Endothelial cell of umbilical vein (primary cell): ENCODE measurements at regions not wholly inside any gene's neighbourhood (a gene's known extent, or its start where the extent isn't known, plus 50 kb on each side); places are given as distances from the start of the nearest gene placed in this dataset.

ENCODE experiments used
- BruUV-seq: library from RNA; stranded (reverse); fragments of 400-500 nt; replicated peaks from 2 replicates; lab custom pipeline; 2021; lab: Mats Ljungman, UMichigan
- CTCF ChIA-PET: fragments of 300-600, 350-600 bp; sonication (Branson Sonifier 250); formaldehyde crosslinking; loops from one replicate; lab custom pipeline; 2021; ENCODE audit warnings: antibody characterized with exemption, inconsistent platforms; lab: Charles Lee
- POLR2A ChIA-PET: fragments of 300-600, 350-600 bp; sonication (Branson Sonifier 250); formaldehyde crosslinking; loops from one replicate; lab custom pipeline; 2021; ENCODE audit warnings: antibody characterized with exemption, inconsistent platforms; lab: Charles Lee
- DNase-seq: peaks from one replicate; pipeline ENCODE4 v3.0.0-alpha.2; 2011; ENCODE audit warnings: low read depth, low spot score
- FAIRE-seq: peaks from 2 replicates; lab custom pipeline; 2011; peaks lifted over from hg19 to GRCh38; lab: Jason Lieb, UNC
- H2AFZ ChIP-seq: 2 replicates; pipeline ENCODE4 v1.6.0; 2012; ENCODE audit warnings: low read depth, low read length, control low read depth, inconsistent platforms
- H3K27ac ChIP-seq: 2 replicates; pipeline ENCODE4 v1.5.1; 2011; ENCODE audit warnings: low read depth, mild to moderate bottlenecking, control low read depth, low read length, moderate library complexity; ENCODE audit not compliant: insufficient read depth
- H3K27me3 ChIP-seq, 2 experiments: 2 replicates each; pipeline versions ENCODE4 v1.6.0 to v1.6.1; 2011; ENCODE audit warnings: low read length in 2 of 2, mixed read lengths in 1 of 2; ENCODE audit not compliant: control insufficient read depth in 2 of 2, insufficient read depth in 2 of 2
- H3K36me3 ChIP-seq, 2 experiments: 2 replicates in 1 of 2; 3 replicates in 1 of 2; pipeline ENCODE4 v1.5.1; 2011; ENCODE audit warnings: low read length in 2 of 2, mild to moderate bottlenecking in 1 of 2, moderate library complexity in 1 of 2; ENCODE audit not compliant: control insufficient read depth in 2 of 2, insufficient read depth in 2 of 2; ENCODE audit errors: extremely low read depth in 1 of 2
- H3K4me1 ChIP-seq: 3 replicates; pipeline ENCODE4 v1.5.1; 2011; ENCODE audit warnings: mild to moderate bottlenecking, low read length; ENCODE audit not compliant: control insufficient read depth, insufficient read depth; ENCODE audit errors: extremely low read depth
- H3K4me2 ChIP-seq: 2 replicates; pipeline ENCODE4 v1.6.1; 2011; ENCODE audit warnings: low read length, control low read depth, mixed read lengths; ENCODE audit not compliant: insufficient read depth
- H3K4me3 ChIP-seq, 3 experiments: fragments of 200-600 bp in 1 of 3; sonication (generic), shearing (Covaris generic) in 1 of 3; replicated peaks in 1 of 3; 2 replicates each; pipeline ENCODE4 v1.5.1; 2011 to 2016; ENCODE audit warnings: control low read depth in 3 of 3, low read length in 3 of 3, mild to moderate bottlenecking in 2 of 3, inconsistent platforms in 1 of 3, low read depth in 1 of 3, moderate library complexity in 1 of 3; ENCODE audit not compliant: insufficient read depth in 1 of 3
- H3K79me2 ChIP-seq: 2 replicates; pipeline ENCODE4 v1.6.0; 2012; ENCODE audit warnings: low read length, inconsistent platforms; ENCODE audit not compliant: control insufficient read depth, insufficient read depth
- H3K9ac ChIP-seq: replicated peaks from 2 replicates; pipeline ENCODE3; 2011; ENCODE audit warnings: low read length, control low read depth; ENCODE audit not compliant: insufficient read depth; ENCODE audit errors: extremely low read depth
- H3K9me1 ChIP-seq: replicated peaks from 3 replicates; pipeline ENCODE4 v1.6.0; 2011; ENCODE audit warnings: mild to moderate bottlenecking, low read length; ENCODE audit not compliant: control insufficient read depth, insufficient read depth; ENCODE audit errors: extremely low read depth
- H3K9me3 ChIP-seq: replicated peaks from 2 replicates; pipeline ENCODE4 v1.5.1; 2012; ENCODE audit warnings: low read length, inconsistent platforms; ENCODE audit not compliant: control insufficient read depth, insufficient read depth
- H4K20me1 ChIP-seq: replicated peaks from 2 replicates; pipeline ENCODE3; 2011; ENCODE audit warnings: mild to moderate bottlenecking, low read length; ENCODE audit not compliant: control insufficient read depth, insufficient read depth; ENCODE audit errors: extremely low read depth
- EZH2 ChIP-seq: IDR thresholded peaks from 2 replicates; pipeline ENCODE4 v1.6.1; 2012; ENCODE audit warnings: borderline replicate concordance, low read depth, mild to moderate bottlenecking, moderate library complexity, low read length, inconsistent platforms; ENCODE audit not compliant: severe bottlenecking
- FOS ChIP-seq: IDR thresholded peaks from 2 replicates; pipeline ENCODE4 v1.6.1; 2011; ENCODE audit warnings: mild to moderate bottlenecking, low read length, moderate library complexity, borderline replicate concordance; ENCODE audit not compliant: insufficient read depth
- GATA2 ChIP-seq: IDR thresholded peaks from 2 replicates; pipeline ENCODE4 v1.7.0; 2011; ENCODE audit warnings: low read depth, mild to moderate bottlenecking, moderate library complexity, mixed read lengths, low read length; ENCODE audit not compliant: insufficient read length, insufficient read depth
- JUN ChIP-seq: IDR thresholded peaks from 2 replicates; pipeline ENCODE4 v1.6.1; 2011; ENCODE audit warnings: borderline replicate concordance, low read depth; ENCODE audit not compliant: insufficient read length, insufficient read depth
- MYC ChIP-seq: IDR thresholded peaks from one replicate; pipeline ENCODE4 v1.6.1; 2011; ENCODE audit warnings: mild to moderate bottlenecking, low read depth, low read length
- POLR2A ChIP-seq: IDR thresholded peaks from 2 replicates; pipeline ENCODE4 v1.6.1; 2012; ENCODE audit warnings: low read depth, mild to moderate bottlenecking, control low read depth, low read length
- POLR2AphosphoS5 ChIP-seq: IDR thresholded peaks from 2 replicates; pipeline ENCODE4 v1.6.1; 2012; ENCODE audit warnings: low read depth, mild to moderate bottlenecking, control low read depth, low read length, moderate library complexity; ENCODE audit not compliant: insufficient read depth
- dilution Hi-C: fragments of 300-500 bp; cut with MboI; formaldehyde crosslinking; loops from one replicate; pipeline ENCODE4 v1.15.0; 2019; ENCODE audit warnings: low sequenced_read_pairs; ENCODE audit not compliant: extremely low pct_ligation_motif_present
- intact Hi-C: fragments of 100-400 bp; cut with micrococcal nuclease; formaldehyde crosslinking; loops from one replicate; pipeline ENCODE4 v1.10.0; 2022
- TF ChIP-seq, protein P1 (sequence below), 2 donors: IDR thresholded peaks; 1 replicate in 1 of 2; 2 replicates in 1 of 2; pipeline ENCODE4 v1.5.1; 2011; ENCODE audit warnings: low read length in 2 of 2, mild to moderate bottlenecking in 2 of 2, moderate library complexity in 2 of 2, control low read depth in 1 of 2, inconsistent platforms in 1 of 2, low read depth in 1 of 2; ENCODE audit not compliant: insufficient read depth in 1 of 2; ENCODE audit errors: extremely low read depth in 1 of 2
- TF ChIP-seq, protein P2 (sequence below): IDR thresholded peaks from 2 replicates; pipeline ENCODE4 v1.6.1; 2011; ENCODE audit not compliant: insufficient read depth, insufficient read length

DNA sequence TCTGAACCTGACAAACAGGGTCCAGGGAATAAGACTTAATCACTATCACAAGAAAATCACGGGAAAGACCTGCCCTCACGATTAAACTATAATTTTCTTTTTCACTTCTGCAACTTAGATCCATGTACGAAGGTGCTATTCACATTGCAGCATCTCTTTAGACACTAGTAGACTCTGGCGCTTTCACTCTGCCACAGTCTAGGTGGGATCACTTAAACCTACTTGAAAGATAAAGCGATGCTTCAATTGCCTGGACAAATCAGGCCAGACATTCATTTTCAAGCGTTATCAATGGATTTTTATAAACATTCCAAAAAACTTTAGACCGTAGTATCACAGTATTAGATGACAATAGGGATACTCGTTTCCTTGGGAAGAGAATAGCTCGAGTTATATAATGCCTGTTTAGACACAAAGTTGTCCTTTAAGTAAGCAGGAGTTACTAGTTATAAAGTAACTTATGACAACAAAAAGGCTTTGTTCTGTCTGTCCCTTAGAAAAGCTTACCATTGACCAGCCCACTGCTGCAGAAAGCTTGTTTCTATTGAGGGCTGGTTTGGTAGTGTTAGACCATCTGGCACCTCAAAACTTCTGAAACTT, 367.3 kb downstream of the UTRN start:
- Histone ChIP-seq H3K9me3 (no peaks in the 10 kb centered on the region), H3K9ac (no peak overlapping the region), H3K27ac (no peak overlapping the region), H3K4me1 (no peaks in the 10 kb centered on the region), H3K4me2 (no peak overlapping the region), H3K9me1 (no peaks in the 10 kb centered on the region), H3K79me2 (no peaks in the 10 kb centered on the region), H3K27me3 (no peaks in the 10 kb centered on the region), H4K20me1 (peaks cover 2% of the 10 kb centered on the region), H3K4me3 (no peak overlapping the region), H2AFZ (no peak overlapping the region), H3K36me3 (no peaks in the 10 kb centered on the region)
- DNase-seq = no peak
- FAIRE-seq = no peak
- dilution Hi-C loops (no loop called here), intact Hi-C loops (no loop called here)
- ChIA-PET POLR2A (no interaction called here), CTCF (no interaction called here)
- BruUV-seq = no TSS peak
- TF ChIP-seq MYC (no peak), JUN (no peak), EZH2 (no peak), POLR2AphosphoS5 (no peak), GATA2 (no peak), FOS (no peak), POLR2A (no peak)
- TF ChIP-seq, protein P1, sequence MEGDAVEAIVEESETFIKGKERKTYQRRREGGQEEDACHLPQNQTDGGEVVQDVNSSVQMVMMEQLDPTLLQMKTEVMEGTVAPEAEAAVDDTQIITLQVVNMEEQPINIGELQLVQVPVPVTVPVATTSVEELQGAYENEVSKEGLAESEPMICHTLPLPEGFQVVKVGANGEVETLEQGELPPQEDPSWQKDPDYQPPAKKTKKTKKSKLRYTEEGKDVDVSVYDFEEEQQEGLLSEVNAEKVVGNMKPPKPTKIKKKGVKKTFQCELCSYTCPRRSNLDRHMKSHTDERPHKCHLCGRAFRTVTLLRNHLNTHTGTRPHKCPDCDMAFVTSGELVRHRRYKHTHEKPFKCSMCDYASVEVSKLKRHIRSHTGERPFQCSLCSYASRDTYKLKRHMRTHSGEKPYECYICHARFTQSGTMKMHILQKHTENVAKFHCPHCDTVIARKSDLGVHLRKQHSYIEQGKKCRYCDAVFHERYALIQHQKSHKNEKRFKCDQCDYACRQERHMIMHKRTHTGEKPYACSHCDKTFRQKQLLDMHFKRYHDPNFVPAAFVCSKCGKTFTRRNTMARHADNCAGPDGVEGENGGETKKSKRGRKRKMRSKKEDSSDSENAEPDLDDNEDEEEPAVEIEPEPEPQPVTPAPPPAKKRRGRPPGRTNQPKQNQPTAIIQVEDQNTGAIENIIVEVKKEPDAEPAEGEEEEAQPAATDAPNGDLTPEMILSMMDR (IDR thresholded peaks at IDR 0.05; ENCODE audit: extremely low read depth in 1 of 2, insufficient read depth in 1 of 2, low read depth in 1 of 2, low read length in 2 of 2) = no peak
- TF ChIP-seq, protein P2, sequence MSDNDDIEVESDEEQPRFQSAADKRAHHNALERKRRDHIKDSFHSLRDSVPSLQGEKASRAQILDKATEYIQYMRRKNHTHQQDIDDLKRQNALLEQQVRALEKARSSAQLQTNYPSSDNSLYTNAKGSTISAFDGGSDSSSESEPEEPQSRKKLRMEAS = no peak
